Posterior cingulate gyrus (tissue), 11 donors: ENCODE measurements at regions not wholly inside any gene's neighbourhood (a gene's known extent, or its start where the extent isn't known, plus 50 kb on each side); places are given as distances from the start of the nearest gene placed in this dataset.
"Not testable (repeated sequence)": the region's sequence is repeated elsewhere in the genome, so short reads cannot be mapped to it uniquely, and the experiment has no call there.

ENCODE experiments used
- DNase-seq, 10 donors: peaks; one replicate each; pipeline versions ENCODE4 v3.0.0 to v3.0.0-alpha.2; 2020 to 2021; ENCODE audit warnings: mixed read lengths in 3 of 10
- intact Hi-C: fragments of 100-400 bp; cut with DNase I; formaldehyde crosslinking; loops from one replicate; pipeline ENCODE4 v1.15.1; 2023

DNA sequence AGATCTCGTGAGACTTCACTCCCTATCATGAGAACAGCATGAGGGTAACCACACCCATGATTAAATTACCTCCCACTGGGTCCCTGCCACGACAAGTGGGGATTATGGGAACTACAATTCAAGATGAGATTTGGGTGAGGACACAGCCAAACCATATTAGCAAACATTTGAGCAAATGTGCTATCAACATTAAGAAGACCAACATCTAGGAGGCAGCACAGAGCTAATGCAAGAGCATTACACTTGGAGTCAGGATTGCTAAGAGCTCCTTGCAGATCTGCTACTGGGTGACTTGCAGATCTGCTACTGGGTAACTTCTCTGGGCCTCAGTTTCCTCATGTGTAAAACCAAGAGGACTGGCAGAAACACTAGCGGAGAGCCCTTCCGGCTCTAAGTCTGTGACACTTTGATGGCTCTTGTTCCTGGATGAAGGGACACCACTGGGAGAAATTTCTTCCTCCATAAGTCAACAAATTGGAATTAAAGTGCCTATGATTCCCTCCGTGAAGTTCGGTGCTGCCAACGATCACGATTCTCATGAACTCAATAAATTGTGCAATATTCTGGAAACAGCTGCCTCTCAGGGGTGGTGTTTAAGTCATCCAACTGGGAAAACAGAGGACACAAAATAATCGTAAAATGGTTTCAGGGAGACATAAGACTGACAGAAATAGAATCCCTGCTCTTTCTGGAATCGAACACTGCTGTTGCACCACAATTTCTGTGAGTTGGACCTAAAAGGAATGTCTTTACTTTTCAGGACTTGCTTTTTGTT is 115.8 kb upstream of the ITGB1 start:
- DNase-seq, result no peak
- intact Hi-C loops, result no loop called here

GRCh38 chr10:33071857-33072256 is 113.8 kb upstream of the ITGB1 start:
- no peak for DNase-seq
- intact Hi-C loops, result no loop called here

- intact Hi-C loops, result no loop called here
Observed at GRCh38 chr10:33070101-33070500, 112.1 kb upstream of the ITGB1 start.

GRCh38 chr10:33067917-33068316 is 109.9 kb upstream of the ITGB1 start:
- intact Hi-C loops, result no loop called here
- no peak for DNase-seq

More at GRCh38 chr10:33070101-33070500, 112.1 kb upstream of the ITGB1 start:
- no peak for DNase-seq

- intact Hi-C loops, result no loop called here
- no peak for DNase-seq
Observed at GRCh38 chr10:33067481-33067880, 109.5 kb upstream of the ITGB1 start.

DNA sequence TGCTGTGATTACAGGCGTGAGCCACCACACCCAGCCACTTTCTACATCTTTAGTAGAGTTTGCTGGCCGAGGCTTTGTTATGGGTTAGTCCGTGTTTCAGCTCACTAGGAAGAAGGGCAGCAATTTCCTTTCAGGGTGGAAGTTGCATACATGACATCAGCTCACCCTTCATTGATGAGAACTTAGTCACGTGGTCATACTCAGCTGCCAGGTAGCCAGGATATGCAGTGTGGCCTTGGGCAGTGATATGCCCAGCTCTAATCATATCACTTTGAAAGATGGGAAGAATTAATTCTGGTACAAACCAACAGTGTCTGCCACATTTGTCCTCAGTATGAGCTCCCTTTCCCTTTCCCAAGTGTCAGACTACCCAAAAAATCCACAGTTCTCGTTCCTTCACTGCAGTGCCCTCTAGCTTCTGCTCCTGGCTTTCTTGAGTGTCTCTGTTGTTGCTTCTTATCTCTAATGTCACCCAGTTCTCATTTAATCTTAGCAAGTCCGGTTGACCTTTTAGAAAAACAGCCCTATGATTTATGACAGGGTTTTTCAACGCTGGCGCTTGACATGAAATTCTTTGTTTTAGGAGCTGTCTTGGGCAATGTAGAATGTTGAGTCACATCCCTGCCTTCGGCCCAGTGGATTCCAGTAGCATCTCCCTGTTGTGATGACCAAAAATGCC is 108.7 kb upstream of the ITGB1 start:
- no peak for DNase-seq
- intact Hi-C loops, result no loop called here

DNA sequence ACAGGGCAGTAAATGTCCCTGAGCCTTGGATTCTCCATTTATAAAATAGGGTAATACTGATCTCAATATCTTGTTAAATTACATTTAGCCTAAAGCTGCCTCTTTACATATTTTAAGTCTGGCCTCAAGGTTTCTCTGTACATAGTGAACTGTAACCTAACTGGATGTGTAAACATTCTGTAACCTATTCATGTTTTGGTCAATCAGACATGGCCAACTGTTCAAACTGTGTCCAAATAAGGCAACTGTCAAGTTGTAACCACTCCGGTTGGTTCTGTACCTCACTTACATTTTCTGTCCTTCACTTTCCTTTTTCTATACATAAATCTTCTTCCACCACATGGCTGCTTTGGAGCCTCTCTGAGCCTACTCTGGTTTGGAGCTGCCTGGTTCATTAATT is 107.1 kb upstream of the ITGB1 start:
- intact Hi-C loops, result no loop called here
- DNase-seq, result no peak

GRCh38 chr10:33064706-33065105 is 106.7 kb upstream of the ITGB1 start:
- DNase-seq, result no peak
- intact Hi-C loops, result no loop called here

DNA sequence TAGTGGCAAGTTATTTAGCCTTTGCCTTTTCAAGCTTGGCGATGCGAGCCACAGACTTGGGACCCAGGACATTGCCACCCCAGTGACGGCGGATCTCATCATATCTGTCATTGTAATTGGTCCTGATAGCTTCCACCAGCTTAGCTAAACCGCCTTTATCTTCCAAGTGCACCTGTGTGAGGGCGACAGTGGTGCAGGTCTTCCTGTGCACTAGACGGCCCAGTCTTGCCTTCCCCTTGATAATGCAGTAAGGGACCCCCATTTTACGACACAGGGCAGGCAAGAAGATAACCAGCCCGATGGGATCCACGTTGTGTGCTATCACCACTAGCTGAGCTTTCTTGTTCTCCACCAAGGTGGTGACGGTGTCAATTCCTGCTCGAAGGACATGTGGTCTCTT is 99.6 kb upstream of the ITGB1 start:
- intact Hi-C loops, result no loop called here
- no peak for DNase-seq

DNA sequence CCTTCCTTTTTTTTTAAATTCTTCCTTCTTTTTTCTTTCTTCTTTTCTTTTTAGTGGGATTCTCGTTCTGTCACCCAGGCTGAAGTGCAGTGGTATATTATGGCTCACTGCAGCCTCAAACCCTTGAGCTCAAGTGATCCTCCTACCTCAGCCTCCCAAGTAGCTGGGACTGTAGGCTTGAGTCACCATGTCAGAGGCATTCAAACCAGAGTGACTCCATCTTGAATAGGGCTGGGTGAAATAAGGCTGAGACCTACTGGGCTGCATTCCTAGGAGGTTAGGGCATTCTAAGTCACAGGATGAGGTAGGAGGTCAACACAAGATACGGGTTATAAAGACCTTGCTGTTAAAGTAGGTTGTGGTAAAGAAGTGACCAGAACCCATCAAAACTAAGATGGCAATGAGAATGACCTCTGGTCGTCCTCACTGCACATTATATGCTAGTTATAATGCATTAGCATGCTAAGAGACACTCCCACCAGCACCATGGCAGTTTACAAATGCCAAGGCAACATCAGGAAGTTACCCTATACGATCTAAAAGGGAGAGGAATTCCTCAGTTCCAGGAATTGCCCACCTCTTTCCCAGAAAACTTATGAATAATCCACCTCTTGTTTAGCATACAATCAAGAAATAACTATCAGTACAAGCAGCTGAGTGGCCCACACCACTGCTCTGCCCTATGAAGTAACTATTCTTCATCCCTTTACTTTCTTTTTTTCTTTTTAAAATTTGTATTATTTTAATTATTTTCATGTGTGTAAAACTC is 99.0 kb upstream of the ITGB1 start:
- intact Hi-C loops, result no loop called here
- no peak for DNase-seq

- intact Hi-C loops, result no loop called here
- no peak for DNase-seq
Observed at GRCh38 chr10:33055625-33056024, 97.6 kb upstream of the ITGB1 start.

DNA sequence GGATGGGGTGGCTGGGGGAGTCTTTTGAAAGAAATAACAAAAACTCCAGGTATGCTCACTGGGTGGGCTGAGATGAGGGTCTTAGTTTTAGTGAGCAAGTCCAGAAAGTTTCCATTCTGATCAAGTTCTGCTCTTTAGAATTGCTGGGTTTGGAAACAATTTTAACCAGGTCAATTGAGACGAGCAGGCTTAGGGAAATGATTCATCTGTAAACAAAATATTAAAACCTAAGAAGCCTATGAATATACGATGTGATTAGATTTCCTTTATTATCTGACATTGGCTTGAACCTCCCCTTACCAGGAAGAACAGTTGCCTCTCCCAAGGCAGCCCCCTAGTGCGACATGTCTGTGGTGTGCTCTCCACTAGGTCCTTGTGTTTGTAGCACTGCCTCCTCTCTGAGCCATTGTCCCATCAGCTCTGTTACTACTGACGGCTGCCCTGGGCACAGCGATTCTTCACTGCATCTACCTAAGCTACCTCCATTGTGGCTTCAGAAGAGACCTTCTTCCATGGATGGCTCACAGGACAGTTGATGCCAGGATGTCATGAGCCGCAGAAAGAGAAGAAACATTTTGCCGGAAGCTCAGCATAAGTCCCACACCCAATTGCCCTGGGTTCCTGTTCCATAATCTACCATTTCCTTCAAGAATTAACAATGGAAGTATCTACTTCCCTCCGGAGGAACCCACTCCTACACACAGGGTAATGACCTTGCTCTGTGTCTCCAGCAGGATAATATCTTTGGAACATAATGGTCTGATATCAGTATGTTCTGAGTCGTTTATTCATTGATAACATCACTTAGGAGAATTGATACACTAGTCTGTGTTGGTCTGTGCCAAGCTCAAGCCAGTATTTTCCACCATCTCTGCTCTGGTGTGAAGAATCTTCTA is 95.1 kb upstream of the ITGB1 start:
- no peak for DNase-seq
- intact Hi-C loops, result no loop called here

- intact Hi-C loops, result no loop called here
- DNase-seq, result no peak
Observed at GRCh38 chr10:33052263-33052875, 94.3 kb upstream of the ITGB1 start.

GRCh38 chr10:33049963-33050920 is 92.2 kb upstream of the ITGB1 start:
- DNase-seq, intact Hi-C loops: not testable (repeated sequence)

DNA sequence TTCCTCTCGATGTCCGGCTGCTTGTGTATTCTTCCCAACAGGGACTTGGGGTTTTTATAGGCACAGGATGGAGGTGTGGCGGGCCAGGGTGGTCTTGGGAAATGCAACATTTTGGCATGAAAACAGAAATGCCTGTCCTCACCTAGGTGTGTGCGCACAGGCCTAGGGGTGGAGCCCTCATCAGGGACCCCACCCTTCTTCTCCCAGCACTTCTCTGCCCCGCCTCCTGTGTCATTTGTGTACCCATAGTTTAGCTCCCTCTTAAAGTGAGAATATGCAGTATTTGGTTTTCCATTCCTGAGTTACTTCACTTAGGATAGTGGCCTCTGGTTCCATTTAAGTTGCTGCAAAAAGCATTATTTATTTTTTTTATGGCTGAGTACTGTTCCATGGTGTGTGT is 90.2 kb upstream of the ITGB1 start:
- no peak for DNase-seq
- intact Hi-C loops, result no loop called here

GRCh38 chr10:33047655-33048054 is 89.6 kb upstream of the ITGB1 start:
- intact Hi-C loops, result no loop called here
- DNase-seq, result no peak

DNA sequence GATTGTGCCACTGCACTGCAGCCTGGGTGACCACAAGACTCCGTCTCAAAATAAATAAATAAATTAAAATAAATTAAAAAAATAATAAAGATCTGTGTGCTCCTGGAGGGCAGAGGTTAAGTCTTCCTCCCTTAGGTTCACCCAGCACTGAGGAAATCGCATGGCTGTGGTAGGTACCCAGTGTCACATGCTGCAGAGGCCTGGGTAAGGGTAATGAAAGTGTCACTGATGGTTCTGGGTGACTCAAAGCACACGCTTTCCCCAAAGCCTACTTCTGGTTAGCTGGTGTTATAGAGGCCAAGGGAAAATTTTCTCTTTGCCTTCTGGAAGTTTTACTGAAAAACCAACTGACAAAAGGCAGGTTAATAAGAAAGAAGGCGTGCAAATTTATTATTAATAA is 88.8 kb upstream of the ITGB1 start:
- DNase-seq, result no peak
- intact Hi-C loops, result no loop called here

GRCh38 chr10:33045421-33045820 is 87.4 kb upstream of the ITGB1 start:
- intact Hi-C loops, result no loop called here
- no peak for DNase-seq

DNA sequence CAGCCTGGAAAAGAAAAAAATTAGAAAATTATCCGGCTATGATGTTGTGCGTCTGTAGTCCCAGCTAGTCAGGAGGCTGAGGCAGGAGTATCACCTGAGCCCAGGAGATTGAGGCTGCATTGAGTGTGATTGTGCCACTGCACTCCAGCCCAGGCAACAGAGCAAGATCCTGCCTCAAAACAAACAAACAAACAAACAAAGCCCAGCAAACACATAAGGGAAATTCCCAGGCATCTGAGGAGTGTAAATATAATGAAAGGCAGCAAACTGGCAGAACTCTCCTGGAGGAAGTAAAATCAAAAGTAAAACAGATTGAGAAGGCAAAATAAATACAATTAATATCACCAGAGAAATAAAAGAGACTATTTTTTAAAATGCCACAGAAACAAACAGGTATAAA is 84.5 kb upstream of the ITGB1 start:
- no peak for DNase-seq
- intact Hi-C loops, result no loop called here
